Body of pancreas (tissue), 4 donors: ENCODE measurements at regions not wholly inside any gene's neighbourhood (a gene's known extent, or its start where the extent isn't known, plus 50 kb on each side); places are given as distances from the start of the nearest gene placed in this dataset.

Experiments used
- POLR2A ChIP-seq, 3 donors: fragments of 450-650 bp; IDR thresholded peaks; one replicate each; pipeline ENCODE4 v1.6.1; 2016; ENCODE audit warnings: antibody characterized with exemption in 3 of 3, mild to moderate bottlenecking in 2 of 3
- TF ChIP-seq, protein P1 (sequence below), 7 experiments: fragments of 450-650 bp in 4 of 7; fragments of 200-600 bp in 3 of 7; sonication (generic) in 3 of 7; IDR thresholded peaks; one replicate each; pipeline ENCODE4 v1.5.1; 2016 to 2019; ENCODE audit warnings: antibody characterized with exemption in 7 of 7

- TF ChIP-seq, protein P1, sequence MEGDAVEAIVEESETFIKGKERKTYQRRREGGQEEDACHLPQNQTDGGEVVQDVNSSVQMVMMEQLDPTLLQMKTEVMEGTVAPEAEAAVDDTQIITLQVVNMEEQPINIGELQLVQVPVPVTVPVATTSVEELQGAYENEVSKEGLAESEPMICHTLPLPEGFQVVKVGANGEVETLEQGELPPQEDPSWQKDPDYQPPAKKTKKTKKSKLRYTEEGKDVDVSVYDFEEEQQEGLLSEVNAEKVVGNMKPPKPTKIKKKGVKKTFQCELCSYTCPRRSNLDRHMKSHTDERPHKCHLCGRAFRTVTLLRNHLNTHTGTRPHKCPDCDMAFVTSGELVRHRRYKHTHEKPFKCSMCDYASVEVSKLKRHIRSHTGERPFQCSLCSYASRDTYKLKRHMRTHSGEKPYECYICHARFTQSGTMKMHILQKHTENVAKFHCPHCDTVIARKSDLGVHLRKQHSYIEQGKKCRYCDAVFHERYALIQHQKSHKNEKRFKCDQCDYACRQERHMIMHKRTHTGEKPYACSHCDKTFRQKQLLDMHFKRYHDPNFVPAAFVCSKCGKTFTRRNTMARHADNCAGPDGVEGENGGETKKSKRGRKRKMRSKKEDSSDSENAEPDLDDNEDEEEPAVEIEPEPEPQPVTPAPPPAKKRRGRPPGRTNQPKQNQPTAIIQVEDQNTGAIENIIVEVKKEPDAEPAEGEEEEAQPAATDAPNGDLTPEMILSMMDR (IDR thresholded peaks at IDR 0.05): no peak
- TF ChIP-seq POLR2A (IDR thresholded peaks at IDR 0.05): no peak
Measured at GRCh38 chr1:217115404-217116380, 392.5 kb upstream of the ESRRG start.
